Smooth muscle cell (in vitro differentiated cells): ENCODE measurements at regions not wholly inside any gene's neighbourhood (a gene's known extent, or its start where the extent isn't known, plus 50 kb on each side); places are given as distances from the start of the nearest gene placed in this dataset.

Source experiments
- DNase-seq: peaks from one replicate; lab custom pipeline; 2025; ENCODE audit not compliant: unreplicated experiment; lab: John Stamatoyannopoulos, UW
- H2AFZ ChIP-seq: fragments of 200-600 bp; sonication (generic); 2 replicates; pipeline ENCODE4 v1.6.0; 2016; ENCODE audit warnings: antibody characterized with exemption, low read depth, mild to moderate bottlenecking
- H3F3A ChIP-seq: fragments of 200-600 bp; sonication (generic); 2 replicates; pipeline ENCODE4 v1.6.0; 2017; ENCODE audit warnings: antibody characterized with exemption, low read depth
- H3K27ac ChIP-seq: fragments of 200-600 bp; sonication (generic); 2 replicates; pipeline ENCODE4 v1.5.1; 2016; ENCODE audit warnings: low read depth, mild to moderate bottlenecking
- H3K27me3 ChIP-seq: fragments of 200-600 bp; sonication (generic); 2 replicates; pipeline ENCODE4 v1.6.1; 2016; ENCODE audit warnings: low read depth, mild to moderate bottlenecking
- H3K36me3 ChIP-seq: fragments of 200-600 bp; sonication (generic); 2 replicates; pipeline ENCODE4 v1.5.1; 2016; ENCODE audit warnings: low read depth
- H3K4me1 ChIP-seq: fragments of 200-600 bp; sonication (generic); 2 replicates; pipeline ENCODE4 v1.5.1; 2016; ENCODE audit warnings: low read depth
- H3K4me2 ChIP-seq: fragments of 200-600 bp; sonication (generic); 2 replicates; pipeline ENCODE4 v1.6.0; 2016; ENCODE audit warnings: mild to moderate bottlenecking
- H3K4me3 ChIP-seq: fragments of 200-600 bp; sonication (generic); 2 replicates; pipeline ENCODE4 v1.5.1; 2016; ENCODE audit warnings: mild to moderate bottlenecking
- H3K79me2 ChIP-seq: fragments of 200-600 bp; sonication (generic); 2 replicates; pipeline ENCODE4 v1.6.0; 2016; ENCODE audit warnings: low read depth, mild to moderate bottlenecking
- H3K9ac ChIP-seq: fragments of 200-600 bp; sonication (generic); 2 replicates; pipeline ENCODE4 v1.6.0; 2016; ENCODE audit warnings: low read depth
- H3K9me3 ChIP-seq: fragments of 200-600 bp; sonication (generic); replicated peaks from 2 replicates; pipeline ENCODE4 v1.5.1; 2016; ENCODE audit warnings: low read depth
- H4K20me1 ChIP-seq: fragments of 200-600 bp; sonication (generic); 2 replicates; pipeline ENCODE4 v1.6.0; 2016; ENCODE audit warnings: low read depth
- WGBS: methylation state at CpG from one replicate; pipeline ENCODE4 v1.1.7; 2016; ENCODE audit warnings: low lambda C conversion rate; 5-methylcytosine and 5-hydroxymethylcytosine counted together
- TF ChIP-seq, protein P1 (sequence below): fragments of 200-600 bp; sonication (generic); IDR thresholded peaks from 2 replicates; pipeline ENCODE4 v1.5.1; 2017; ENCODE audit warnings: borderline replicate concordance, mild to moderate bottlenecking, antibody characterized with exemption; ENCODE audit not compliant: insufficient read depth, poor library complexity, severe bottlenecking

DNA sequence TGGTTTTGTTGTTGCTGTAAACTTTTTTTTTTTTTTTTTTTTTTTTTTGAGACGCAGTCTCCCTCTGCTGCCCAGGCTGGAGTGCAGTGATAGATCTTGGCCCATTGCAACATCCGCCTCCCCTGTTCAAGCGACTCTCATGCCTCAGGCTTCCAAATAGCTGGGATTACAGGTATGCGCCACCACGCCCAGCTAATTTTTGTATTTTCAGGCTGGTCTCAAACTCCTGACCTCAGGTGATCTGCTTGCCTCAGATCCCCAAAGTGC lies 78.9 kb upstream of the SLC45A1 start:
- H3K4me2 ChIP-seq, result peak overlapping the region; percentile 74
- TF ChIP-seq, protein P1, sequence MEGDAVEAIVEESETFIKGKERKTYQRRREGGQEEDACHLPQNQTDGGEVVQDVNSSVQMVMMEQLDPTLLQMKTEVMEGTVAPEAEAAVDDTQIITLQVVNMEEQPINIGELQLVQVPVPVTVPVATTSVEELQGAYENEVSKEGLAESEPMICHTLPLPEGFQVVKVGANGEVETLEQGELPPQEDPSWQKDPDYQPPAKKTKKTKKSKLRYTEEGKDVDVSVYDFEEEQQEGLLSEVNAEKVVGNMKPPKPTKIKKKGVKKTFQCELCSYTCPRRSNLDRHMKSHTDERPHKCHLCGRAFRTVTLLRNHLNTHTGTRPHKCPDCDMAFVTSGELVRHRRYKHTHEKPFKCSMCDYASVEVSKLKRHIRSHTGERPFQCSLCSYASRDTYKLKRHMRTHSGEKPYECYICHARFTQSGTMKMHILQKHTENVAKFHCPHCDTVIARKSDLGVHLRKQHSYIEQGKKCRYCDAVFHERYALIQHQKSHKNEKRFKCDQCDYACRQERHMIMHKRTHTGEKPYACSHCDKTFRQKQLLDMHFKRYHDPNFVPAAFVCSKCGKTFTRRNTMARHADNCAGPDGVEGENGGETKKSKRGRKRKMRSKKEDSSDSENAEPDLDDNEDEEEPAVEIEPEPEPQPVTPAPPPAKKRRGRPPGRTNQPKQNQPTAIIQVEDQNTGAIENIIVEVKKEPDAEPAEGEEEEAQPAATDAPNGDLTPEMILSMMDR, result no peak
- no peaks in the 10 kb centered on the region for H3K27me3 ChIP-seq
- no peak overlapping the region for H2AFZ ChIP-seq
- H3K4me3 ChIP-seq, result no peak overlapping the region
- peak overlapping the region; percentile 54 for H3K9ac ChIP-seq
- peak overlapping the region; percentile 90 for H3K27ac ChIP-seq
- no peaks in the 10 kb centered on the region for H3K36me3 ChIP-seq
- 48% methylated on average over 5 of the region's 5 CpGs for WGBS
- H3K79me2 ChIP-seq, result no peaks in the 10 kb centered on the region
- no peaks in the 10 kb centered on the region for H4K20me1 ChIP-seq
- peaks cover 5% of the 10 kb centered on the region for H3F3A ChIP-seq
- no peaks in the 10 kb centered on the region for H3K9me3 ChIP-seq
- peaks cover 18% of the 10 kb centered on the region for H3K4me1 ChIP-seq
- no peak for DNase-seq

DNA sequence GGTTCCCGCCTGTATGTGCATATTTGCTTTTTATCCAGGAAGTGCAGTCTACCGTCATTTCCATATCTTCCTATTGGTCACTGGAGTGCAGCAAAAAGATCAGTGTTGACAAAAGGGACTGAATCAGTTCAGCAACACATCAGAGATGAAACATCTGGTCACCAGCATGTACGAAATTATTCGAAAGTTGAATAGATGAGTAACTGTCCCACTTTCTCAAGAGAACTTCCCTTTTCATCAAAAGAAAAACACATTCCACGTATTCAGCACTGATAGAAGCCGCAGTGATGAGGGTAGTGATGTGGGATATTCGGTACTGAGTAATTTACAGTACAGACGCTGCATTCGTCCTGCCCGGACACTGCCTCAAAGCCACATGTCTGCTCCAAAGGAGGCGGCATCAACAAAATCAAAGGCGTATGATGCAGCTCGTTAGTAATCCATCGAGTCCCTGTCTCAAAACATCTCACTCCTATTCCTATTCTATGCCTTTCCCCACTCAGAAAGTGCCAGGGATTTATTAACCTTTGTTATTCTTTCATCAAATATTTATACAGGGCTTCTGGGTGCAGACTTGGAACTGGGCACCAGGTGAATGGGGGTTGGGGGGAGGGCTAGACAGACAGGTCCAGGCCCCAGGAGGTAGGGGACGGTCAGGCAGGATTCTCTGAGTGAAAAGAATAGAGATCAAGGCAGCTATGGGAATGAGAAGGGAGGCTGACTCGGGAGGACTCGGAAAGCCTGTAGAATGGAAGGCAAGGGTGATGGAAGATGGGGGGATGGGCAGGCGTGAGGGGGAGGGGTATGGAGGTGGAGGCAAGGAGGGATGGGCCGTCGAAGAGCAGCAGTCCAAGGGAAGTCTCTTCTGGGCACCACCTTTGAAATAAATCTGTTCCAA lies 79.5 kb upstream of the SLC45A1 start:
- 21% methylated on average over 20 of the region's 20 CpGs for WGBS
- Histone ChIP-seq H3K4me2 (peak overlapping the region; percentile 74), H3K27me3 (no peaks in the 10 kb centered on the region), H3K9ac (peak overlapping the region; percentile 41), H3K79me2 (no peaks in the 10 kb centered on the region), H3K9me3 (no peaks in the 10 kb centered on the region), H3K4me1 (peaks cover 18% of the 10 kb centered on the region), H3F3A (peaks cover 5% of the 10 kb centered on the region), H4K20me1 (no peaks in the 10 kb centered on the region), H3K4me3 (no peak overlapping the region), H3K36me3 (no peaks in the 10 kb centered on the region), H2AFZ (no peak overlapping the region), H3K27ac (peak overlapping the region; percentile 90)
- DNase-seq, result no peak
- TF ChIP-seq, protein P1, result no peak

DNA sequence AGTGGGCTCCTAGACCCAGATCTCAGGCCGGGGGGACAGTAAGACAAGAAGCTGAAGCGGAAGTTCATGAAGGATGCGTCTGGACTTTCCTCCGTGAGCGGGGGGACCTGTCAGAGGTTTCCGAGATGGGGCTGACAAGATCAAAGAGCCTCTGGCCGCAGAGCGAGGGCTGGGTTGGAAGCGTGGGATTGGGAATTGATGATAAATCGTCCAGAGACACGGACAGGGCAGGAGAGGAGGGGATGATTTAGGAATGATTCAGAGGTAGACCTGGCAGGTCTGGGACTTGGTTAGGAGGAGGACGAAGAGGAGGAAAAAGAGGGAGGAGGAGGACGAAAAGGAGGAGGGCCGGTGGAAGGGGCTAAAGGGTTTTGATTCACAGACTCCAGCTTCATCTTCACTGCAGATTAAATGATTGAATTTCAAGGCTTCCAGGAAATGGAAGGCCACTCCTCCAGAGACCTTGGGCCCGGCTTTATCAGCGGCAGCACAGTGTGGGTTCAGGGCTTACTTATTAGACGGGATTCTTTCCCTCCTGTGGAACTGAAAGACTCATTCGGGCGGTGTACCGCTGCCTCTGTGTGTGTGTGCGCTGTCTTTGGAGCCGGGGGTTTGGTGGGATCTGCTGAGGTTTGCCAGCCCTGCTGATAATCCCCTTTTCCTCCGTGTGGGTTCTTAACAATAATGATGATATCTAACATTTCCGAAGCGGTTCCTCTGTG lies 85.7 kb upstream of the SLC45A1 start:
- WGBS, result 10% methylated on average over 25 of the region's 25 CpGs
- TF ChIP-seq, protein P1, result no peak
- Histone ChIP-seq H4K20me1 (no peaks in the 10 kb centered on the region), H3K4me2 (peak overlapping the region; percentile 69), H3K4me1 (peaks cover 11% of the 10 kb centered on the region), H3K79me2 (no peaks in the 10 kb centered on the region), H3K36me3 (no peaks in the 10 kb centered on the region), H3F3A (peaks cover 11% of the 10 kb centered on the region), H3K9me3 (no peaks in the 10 kb centered on the region), H2AFZ (peak overlapping the region; percentile 49), H3K9ac (peak overlapping the region; percentile 51), H3K27me3 (no peaks in the 10 kb centered on the region), H3K27ac (peak overlapping the region; percentile 77), H3K4me3 (no peak overlapping the region)
- DNase-seq, result no peak
